Ectodermal cell (in vitro differentiated cells): ENCODE measurements at regions not wholly inside any gene's neighbourhood (a gene's known extent, or its start where the extent isn't known, plus 50 kb on each side); places are given as distances from the start of the nearest gene placed in this dataset.

ENCODE experiments used
- H3K27ac ChIP-seq: 2 replicates; pipeline ENCODE4 v1.7.0; 2013; ENCODE audit warnings: mild to moderate bottlenecking, low read depth, low read length; ENCODE audit not compliant: insufficient read depth, poor library complexity, severe bottlenecking
- H3K27me3 ChIP-seq: 2 replicates; pipeline ENCODE4 v1.7.0; 2013; ENCODE audit warnings: mild to moderate bottlenecking, low read length; ENCODE audit not compliant: insufficient read depth, control insufficient read depth, poor library complexity, severe bottlenecking
- H3K36me3 ChIP-seq: one replicate; pipeline ENCODE4 v1.7.0; 2013; ENCODE audit warnings: low read length; ENCODE audit not compliant: control insufficient read depth, insufficient read depth
- H3K4me1 ChIP-seq: one replicate; pipeline ENCODE4 v1.7.0; 2013; ENCODE audit warnings: low read length; ENCODE audit not compliant: control insufficient read depth, insufficient read depth
- H3K4me3 ChIP-seq: 2 replicates; pipeline ENCODE4 v1.7.0; 2013; ENCODE audit warnings: low read depth, low read length, control low read depth; ENCODE audit not compliant: insufficient read depth
- H3K9me3 ChIP-seq: 2 replicates; pipeline ENCODE4 v1.7.0; 2013; ENCODE audit warnings: mild to moderate bottlenecking, low read length, moderate library complexity; ENCODE audit not compliant: control insufficient read depth
- WGBS, 2 experiments: methylation state at CpG; one replicate each; pipeline ENCODE4 v1.1.7; 2013; ENCODE audit warnings: missing lambda C conversion rate in 2 of 2; 5-methylcytosine and 5-hydroxymethylcytosine counted together

DNA sequence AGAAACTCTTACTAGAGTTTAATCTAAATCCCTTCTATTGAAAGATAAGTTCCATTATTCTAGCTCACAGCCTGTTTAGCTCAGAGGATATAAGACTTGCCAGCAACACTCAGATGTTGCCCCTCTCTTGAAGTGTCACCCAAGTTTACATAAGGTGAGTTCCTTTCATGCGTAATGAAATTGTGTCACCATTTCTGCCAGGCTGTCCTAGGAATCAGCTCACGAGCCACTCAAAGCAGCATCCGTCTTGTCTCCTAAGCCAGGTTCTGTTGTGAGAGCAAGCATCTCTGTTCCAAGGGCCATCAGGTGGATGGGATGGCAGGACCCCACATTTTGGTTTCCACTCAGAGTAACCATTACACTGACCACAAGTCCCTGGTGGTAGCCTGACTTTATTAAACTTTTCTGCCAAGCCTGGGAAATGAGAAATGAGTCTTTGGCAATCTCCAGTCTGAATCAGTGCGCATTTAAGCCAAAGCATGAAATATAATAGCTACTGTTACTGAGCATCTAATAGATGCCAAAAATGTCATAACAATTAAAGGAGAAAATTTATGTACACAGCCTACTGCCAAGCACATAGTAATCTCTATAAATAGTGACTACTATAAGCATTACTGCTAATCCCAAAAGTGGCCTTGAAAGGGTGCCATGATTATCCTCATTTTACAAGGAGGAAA lies 179.6 kb upstream of the MIR17HG start:
- Histone ChIP-seq H3K4me3 (no peak overlapping the region), H3K4me1 (peaks cover 10% of the 10 kb centered on the region), H3K27me3 (no peaks in the 10 kb centered on the region), H3K36me3 (no peaks in the 10 kb centered on the region), H3K9me3 (no peaks in the 10 kb centered on the region), H3K27ac (no peak overlapping the region)
- 94 to 97% methylated on average over 4 of the region's 4 CpGs for WGBS, 2 experiments

DNA sequence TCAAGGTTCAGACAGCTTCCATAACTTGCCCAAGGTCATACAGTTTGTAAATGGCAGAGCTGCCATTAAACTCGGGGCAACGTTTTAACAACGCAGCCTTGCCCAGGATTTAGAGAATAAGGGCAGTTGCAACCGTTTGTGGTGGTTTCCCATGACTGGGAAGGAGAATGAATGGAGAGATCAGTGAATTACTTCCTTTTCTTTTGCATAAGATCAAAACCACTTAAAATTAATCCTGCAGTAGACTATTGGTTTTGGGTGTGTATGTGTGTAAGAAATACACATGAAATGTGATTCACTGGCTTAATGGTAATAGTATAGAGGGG lies 179.1 kb upstream of the MIR17HG start:
- WGBS, 2 experiments = 97 to 99% methylated on average over 4 of the region's 4 CpGs

DNA sequence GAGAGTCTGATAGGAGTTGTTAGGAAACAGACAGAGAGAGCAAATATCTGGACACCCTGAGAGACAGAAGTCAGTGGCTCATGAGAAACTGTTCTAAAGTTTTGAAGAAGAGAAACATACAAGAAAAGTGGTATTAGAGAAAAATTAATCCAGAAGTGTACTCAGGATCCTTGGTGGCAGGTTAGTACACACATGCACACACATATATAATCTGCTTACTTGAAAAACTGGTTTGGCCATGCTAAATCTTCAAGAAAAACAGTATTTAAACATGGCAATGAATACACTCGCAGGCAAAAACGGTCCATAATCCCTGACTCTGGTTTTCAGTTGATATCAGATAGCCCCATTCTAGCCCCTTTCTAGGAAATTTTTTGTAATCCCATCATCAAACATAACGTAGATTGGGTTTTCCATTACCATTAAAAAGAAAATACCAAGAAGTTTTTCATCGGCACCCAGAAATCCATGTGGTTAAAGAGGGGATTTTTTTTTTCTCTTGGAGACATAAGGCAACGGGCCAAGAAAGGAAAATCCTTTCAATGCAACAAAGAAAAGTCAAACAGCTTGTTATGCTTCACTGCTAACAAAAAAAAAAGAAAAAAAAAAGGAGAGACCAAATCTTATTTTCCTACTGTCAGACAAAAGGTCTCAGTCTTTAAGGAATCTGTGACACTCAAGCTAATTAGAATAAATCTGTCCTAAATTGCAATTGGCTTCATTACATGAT lies 178.0 kb upstream of the MIR17HG start:
- H3K36me3 ChIP-seq = no peaks in the 10 kb centered on the region
- H3K27ac ChIP-seq = no peak overlapping the region
- peaks cover 5% of the 10 kb centered on the region for H3K27me3 ChIP-seq
- WGBS, 2 experiments = 65 to 87% methylated on average over 2 to 5 of the region's 5 CpGs
- peaks cover 10% of the 10 kb centered on the region for H3K4me1 ChIP-seq
- H3K4me3 ChIP-seq = no peak overlapping the region
- no peaks in the 10 kb centered on the region for H3K9me3 ChIP-seq

More for the DNA sequence above, 179.1 kb upstream of the MIR17HG start:
- Histone ChIP-seq H3K36me3 (no peaks in the 10 kb centered on the region), H3K4me1 (peaks cover 10% of the 10 kb centered on the region), H3K27me3 (no peaks in the 10 kb centered on the region), H3K4me3 (no peak overlapping the region), H3K27ac (no peak overlapping the region), H3K9me3 (no peaks in the 10 kb centered on the region)

DNA sequence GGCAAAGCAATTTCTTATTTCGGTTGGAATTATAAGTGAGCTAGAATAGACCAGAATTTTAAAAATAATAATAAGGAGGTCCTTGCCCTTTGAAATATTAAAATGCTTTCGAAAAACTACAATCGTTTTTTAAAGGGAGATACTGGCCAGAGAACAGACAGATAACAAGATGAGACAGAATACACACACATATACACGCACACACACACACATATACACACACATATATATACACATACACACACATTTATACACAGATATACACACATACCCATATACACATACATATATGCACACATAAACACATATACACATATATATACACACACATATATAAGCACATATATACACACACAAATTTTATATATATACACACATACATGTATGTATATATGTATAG lies 175.3 kb upstream of the MIR17HG start:
- Histone ChIP-seq H3K4me1 (peaks cover 10% of the 10 kb centered on the region), H3K27ac (no peak overlapping the region), H3K9me3 (no peaks in the 10 kb centered on the region), H3K36me3 (no peaks in the 10 kb centered on the region), H3K27me3 (peaks cover 17% of the 10 kb centered on the region), H3K4me3 (no peak overlapping the region)
- 89 to 95% methylated on average over 4 of the region's 4 CpGs for WGBS, 2 experiments

DNA sequence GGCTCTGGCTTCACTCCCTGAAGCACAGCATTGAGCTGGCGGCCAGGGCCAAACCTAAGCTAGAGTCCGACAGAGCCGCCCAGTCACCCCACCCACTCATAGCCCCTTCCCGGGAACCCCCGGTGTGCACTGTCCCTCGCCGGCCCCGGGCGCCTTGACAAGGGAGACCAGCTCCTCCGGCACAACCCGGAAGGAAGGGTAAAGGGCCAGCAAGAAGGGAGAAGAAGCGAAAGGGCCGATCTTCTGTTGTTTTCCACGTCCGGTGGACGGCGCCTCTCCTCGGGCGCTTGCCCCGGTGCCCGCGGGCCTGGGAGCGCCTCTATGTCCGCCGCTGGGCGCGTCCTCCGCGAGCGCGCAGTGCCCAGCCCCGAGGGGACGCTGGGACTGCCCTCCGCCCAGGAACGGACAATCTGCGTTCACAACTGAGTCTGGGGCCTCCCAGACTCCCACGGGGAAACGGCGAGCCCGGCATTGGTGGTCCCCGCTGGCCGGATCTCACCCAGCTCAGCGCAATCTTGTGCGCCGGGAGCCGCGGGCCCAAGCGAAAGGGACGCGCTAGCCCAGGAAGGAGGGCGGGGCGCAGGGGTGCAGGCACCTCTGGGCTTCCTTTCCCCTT lies 172.5 kb upstream of the MIR17HG start:
- peak overlapping the region; percentile 25 for H3K4me3 ChIP-seq
- H3K36me3 ChIP-seq = no peaks in the 10 kb centered on the region
- peaks cover under 1% of the 10 kb centered on the region for H3K4me1 ChIP-seq
- 11 to 12% methylated on average over 52 of the region's 52 CpGs for WGBS, 2 experiments
- no peaks in the 10 kb centered on the region for H3K9me3 ChIP-seq
- no peak overlapping the region for H3K27ac ChIP-seq
- peaks cover 17% of the 10 kb centered on the region for H3K27me3 ChIP-seq

DNA sequence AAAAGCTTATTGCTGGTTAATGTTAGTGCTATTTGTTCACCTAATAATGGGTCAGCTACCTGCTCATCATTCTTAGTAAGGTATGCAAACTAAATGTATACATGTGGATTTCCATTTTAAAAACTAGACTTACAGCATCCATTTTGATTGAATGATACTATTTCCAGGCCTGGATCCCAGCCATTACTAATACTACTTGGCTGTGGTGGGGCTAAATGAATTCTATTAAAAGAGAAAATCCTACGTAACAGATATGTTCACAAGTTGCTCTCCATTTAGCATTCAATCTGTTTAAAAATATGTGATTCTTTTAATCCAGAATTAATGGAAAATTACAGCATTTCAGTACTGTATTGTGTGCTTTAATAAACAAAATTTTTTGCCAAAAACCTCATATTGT lies 169.4 kb upstream of the MIR17HG start:
- WGBS, 2 experiments = 88% methylated on average over 1 of the region's 1 CpG; no CpG with 5 or more reads in 1 of the 2 experiments
- Histone ChIP-seq H3K9me3 (no peaks in the 10 kb centered on the region), H3K4me1 (no peaks in the 10 kb centered on the region), H3K36me3 (no peaks in the 10 kb centered on the region), H3K27ac (no peak overlapping the region), H3K4me3 (no peak overlapping the region), H3K27me3 (peaks cover 17% of the 10 kb centered on the region)

DNA sequence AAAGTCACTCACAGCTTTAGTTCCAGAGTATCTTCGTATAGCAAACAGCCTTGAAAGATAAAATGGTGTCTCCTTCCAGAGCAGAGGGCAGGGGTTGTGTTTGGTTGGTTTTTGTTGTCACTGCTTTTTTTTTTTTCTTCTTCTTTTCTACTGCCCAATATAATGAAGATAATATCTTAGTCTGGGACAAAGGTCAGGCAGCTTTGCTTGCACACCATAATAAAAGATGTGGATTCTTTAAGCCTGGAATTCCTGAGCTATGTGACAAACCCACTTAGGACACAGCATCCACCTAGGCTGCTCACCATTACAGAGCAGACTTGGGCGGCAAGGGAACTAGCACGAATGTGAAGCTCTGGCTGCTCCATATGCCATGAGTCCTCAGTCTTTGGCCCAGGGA lies 165.6 kb upstream of the MIR17HG start:
- Histone ChIP-seq H3K4me1 (peaks cover 5% of the 10 kb centered on the region), H3K4me3 (no peak overlapping the region), H3K9me3 (no peaks in the 10 kb centered on the region), H3K27me3 (no peaks in the 10 kb centered on the region), H3K36me3 (no peaks in the 10 kb centered on the region), H3K27ac (no peak overlapping the region)
- WGBS, 2 experiments = 93 to 99% methylated on average over 3 of the region's 3 CpGs

DNA sequence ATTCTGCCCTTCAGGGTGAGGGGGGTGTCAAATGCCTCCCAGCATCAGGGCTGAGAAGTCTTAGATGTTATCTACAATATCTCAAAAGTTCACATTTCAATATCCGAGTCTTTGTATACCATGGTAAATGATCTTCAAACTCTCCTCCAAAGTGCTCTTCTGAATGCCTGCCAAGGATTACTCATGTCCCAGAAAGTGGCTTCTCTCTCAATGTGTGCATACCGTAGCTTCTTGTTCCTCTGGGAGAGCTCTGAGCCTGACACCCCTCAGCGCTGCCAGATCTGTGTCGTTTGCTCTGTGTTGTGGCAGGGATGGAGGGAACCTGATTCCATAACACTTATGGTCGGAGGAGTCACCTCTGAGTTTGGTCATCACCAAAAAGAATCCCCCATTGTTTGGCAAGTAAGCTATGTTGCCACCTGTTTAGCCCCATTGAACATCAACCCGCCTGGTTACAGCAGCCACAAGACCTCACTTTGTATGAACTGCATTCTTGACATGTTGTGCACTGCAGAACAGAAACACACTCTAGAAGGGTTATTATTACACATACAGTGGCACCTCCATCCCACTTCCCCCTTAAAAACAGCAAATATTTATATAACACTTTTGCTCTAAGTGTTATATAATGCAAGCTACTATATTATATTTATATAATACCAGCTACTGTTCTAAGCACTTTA lies 163.1 kb upstream of the MIR17HG start:
- Histone ChIP-seq H3K27me3 (no peaks in the 10 kb centered on the region), H3K9me3 (no peaks in the 10 kb centered on the region), H3K4me3 (no peak overlapping the region), H3K36me3 (no peaks in the 10 kb centered on the region), H3K4me1 (peaks cover 5% of the 10 kb centered on the region), H3K27ac (no peak overlapping the region)
- 86 to 90% methylated on average over 6 of the region's 6 CpGs for WGBS, 2 experiments

DNA sequence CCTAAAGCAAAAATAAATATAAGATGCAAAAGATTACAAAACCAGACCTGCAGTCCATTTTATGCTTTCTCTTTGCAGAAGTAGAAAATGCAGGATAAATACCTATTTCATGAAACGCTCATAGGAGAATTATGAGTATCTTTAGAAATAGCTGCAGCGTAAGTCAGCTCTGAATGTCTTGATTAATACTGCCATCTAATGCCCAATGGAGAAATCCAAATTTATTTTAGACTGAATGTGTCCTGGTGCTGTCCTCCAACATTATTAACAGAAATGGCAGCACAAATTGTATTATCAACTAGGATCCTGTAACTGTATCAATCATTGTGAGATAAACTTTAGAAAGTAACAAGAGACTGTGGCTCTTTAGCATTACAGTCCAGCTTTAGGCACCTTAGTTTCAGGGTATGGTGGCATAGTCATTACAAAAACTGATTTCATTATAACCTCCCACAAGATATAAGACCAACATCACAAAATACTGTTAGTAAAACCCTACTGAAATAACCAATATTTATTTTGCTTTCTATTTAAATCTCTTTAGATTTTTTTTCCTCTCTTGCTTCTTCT lies 162.1 kb upstream of the MIR17HG start:
- Histone ChIP-seq H3K4me3 (no peak overlapping the region), H3K36me3 (no peaks in the 10 kb centered on the region), H3K4me1 (peaks cover 5% of the 10 kb centered on the region), H3K27me3 (no peaks in the 10 kb centered on the region), H3K27ac (no peak overlapping the region), H3K9me3 (no peaks in the 10 kb centered on the region)
- WGBS, 2 experiments = 89 to 94% methylated on average over 2 of the region's 2 CpGs

DNA sequence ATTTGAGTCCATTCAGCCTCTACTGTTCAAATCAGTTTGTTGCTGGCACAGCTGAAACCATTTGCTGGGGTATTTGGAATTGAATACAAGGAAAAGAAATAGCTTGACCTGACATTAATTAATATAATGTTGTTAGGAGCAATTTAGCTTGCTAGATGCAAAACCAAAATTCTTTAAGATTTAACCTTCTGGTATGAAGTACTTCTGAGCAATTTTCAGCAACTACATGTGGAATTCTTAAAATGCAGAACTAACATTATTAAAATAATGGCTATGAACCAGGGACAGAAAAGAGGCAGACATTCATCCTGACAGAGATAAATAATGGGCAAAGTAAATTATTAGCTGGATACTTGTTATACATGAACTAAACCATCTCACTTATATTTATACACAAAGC lies 160.0 kb upstream of the MIR17HG start:
- Histone ChIP-seq H3K9me3 (no peaks in the 10 kb centered on the region), H3K36me3 (no peaks in the 10 kb centered on the region), H3K27me3 (no peaks in the 10 kb centered on the region), H3K4me3 (no peak overlapping the region), H3K4me1 (peaks cover 5% of the 10 kb centered on the region), H3K27ac (no peak overlapping the region)
